ENCODE measurements at regions not wholly inside any gene's neighbourhood (a gene's known extent, or its start where the extent isn't known, plus 50 kb on each side); places are given as distances from the start of the nearest gene placed in this dataset.

- H3K4me3 ChIP-seq: no peak overlapping the region
- no peaks in the 10 kb centered on the region for H3K9me3 ChIP-seq
- H3K27me3 ChIP-seq (replicated peaks; ENCODE audit: insufficient read depth): peaks cover 10% of the 10 kb centered on the region
- no peaks in the 10 kb centered on the region for H3K36me3 ChIP-seq
- no peaks in the 10 kb centered on the region for H3K4me1 ChIP-seq (replicated peaks)
- intact Hi-C loops (cut with DNase I): no loop called here
- H3K27ac ChIP-seq: no peak overlapping the region
- TF ChIP-seq POLR2AphosphoS5 (IDR thresholded peaks at IDR 0.05): no peak
- TF ChIP-seq, protein P1, sequence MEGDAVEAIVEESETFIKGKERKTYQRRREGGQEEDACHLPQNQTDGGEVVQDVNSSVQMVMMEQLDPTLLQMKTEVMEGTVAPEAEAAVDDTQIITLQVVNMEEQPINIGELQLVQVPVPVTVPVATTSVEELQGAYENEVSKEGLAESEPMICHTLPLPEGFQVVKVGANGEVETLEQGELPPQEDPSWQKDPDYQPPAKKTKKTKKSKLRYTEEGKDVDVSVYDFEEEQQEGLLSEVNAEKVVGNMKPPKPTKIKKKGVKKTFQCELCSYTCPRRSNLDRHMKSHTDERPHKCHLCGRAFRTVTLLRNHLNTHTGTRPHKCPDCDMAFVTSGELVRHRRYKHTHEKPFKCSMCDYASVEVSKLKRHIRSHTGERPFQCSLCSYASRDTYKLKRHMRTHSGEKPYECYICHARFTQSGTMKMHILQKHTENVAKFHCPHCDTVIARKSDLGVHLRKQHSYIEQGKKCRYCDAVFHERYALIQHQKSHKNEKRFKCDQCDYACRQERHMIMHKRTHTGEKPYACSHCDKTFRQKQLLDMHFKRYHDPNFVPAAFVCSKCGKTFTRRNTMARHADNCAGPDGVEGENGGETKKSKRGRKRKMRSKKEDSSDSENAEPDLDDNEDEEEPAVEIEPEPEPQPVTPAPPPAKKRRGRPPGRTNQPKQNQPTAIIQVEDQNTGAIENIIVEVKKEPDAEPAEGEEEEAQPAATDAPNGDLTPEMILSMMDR (IDR thresholded peaks at IDR 0.05): no peak
- TF ChIP-seq POLR2A (IDR thresholded peaks at IDR 0.05): no peak
- 93% methylated on average over 9 of the region's 9 CpGs for WGBS
- DNase-seq (ENCODE audit: low spot score): no peak
Measured at GRCh38 chr2:204223544-204223943, 287.0 kb downstream of the ICOS start.

DNA sequence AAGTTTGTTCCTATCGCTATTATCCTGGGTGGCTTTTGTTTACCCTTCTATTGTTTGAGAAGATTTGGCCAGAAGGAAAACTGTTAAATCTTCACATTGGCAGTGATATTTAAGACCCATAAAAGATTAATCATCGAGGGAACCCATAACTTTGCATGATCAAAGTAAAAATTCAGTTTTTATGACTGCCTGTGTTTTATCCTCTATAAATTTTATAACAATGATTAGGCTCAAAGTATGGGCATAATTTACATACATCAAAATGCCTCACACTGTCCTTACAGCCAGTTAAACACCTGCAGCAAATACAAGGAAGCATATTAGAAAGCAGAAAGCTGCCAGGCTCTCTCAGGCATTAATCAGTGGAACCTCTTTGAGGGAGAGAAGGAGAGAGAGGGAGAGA is 289.1 kb downstream of the ICOS start:
- intact Hi-C loops (cut with DNase I): no loop called here

DNA sequence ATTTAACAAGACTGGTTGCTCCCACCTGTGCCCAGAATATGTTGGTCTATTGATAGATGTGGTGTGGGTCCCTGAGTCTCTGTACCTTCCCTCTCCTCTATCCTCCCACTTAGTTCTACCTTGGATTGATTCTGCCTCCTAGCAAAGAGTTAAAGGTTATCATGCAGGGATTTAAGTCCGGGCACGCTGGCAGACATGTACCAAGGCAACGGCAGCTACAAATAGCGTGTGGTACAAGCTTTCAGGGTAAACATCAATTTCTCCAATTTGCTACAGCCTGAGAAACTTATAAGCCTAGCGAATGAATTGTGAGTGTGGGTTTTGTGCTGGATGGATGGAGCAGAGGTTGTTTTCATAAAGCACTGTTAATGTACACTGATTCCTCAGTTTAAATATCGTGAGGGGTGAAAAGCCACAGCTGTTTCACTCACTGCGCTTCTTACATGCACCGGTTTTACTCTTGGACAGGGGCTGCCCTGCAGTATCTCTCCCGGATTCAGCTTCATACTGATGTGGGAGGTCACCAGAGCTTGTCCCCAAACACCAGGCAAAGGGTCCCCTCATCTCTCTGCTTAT is 289.8 kb downstream of the ICOS start:
- H3K27me3 ChIP-seq (replicated peaks; ENCODE audit: insufficient read depth): peaks cover 11% of the 10 kb centered on the region
- H3K36me3 ChIP-seq: no peaks in the 10 kb centered on the region
- no peaks in the 10 kb centered on the region for H3K4me1 ChIP-seq (replicated peaks)
- DNase-seq (ENCODE audit: low spot score): no peak
- intact Hi-C loops (cut with DNase I): no loop called here
- H3K4me3 ChIP-seq: no peak overlapping the region
- TF ChIP-seq POLR2A (IDR thresholded peaks at IDR 0.05) (no peak), POLR2AphosphoS5 (IDR thresholded peaks at IDR 0.05) (no peak)
- TF ChIP-seq, protein P1 (IDR thresholded peaks at IDR 0.05): no peak
- H3K27ac ChIP-seq: no peak overlapping the region
- no peaks in the 10 kb centered on the region for H3K9me3 ChIP-seq
- 25% methylated on average over 9 of the region's 9 CpGs for WGBS

More for the DNA sequence above, 289.1 kb downstream of the ICOS start:
- no peaks in the 10 kb centered on the region for H3K36me3 ChIP-seq
- H3K4me1 ChIP-seq (replicated peaks): no peaks in the 10 kb centered on the region
- TF ChIP-seq POLR2A (IDR thresholded peaks at IDR 0.05): no peak
- no peak for TF ChIP-seq POLR2AphosphoS5 (IDR thresholded peaks at IDR 0.05)
- TF ChIP-seq, protein P1 (IDR thresholded peaks at IDR 0.05): no peak
- no peak overlapping the region for H3K27ac ChIP-seq
- H3K27me3 ChIP-seq (replicated peaks; ENCODE audit: insufficient read depth): peaks cover 10% of the 10 kb centered on the region
- H3K4me3 ChIP-seq: no peak overlapping the region
- 10% methylated on average over 2 of the region's 2 CpGs for WGBS
- H3K9me3 ChIP-seq: no peaks in the 10 kb centered on the region
- DNase-seq (ENCODE audit: low spot score): no peak

DNA sequence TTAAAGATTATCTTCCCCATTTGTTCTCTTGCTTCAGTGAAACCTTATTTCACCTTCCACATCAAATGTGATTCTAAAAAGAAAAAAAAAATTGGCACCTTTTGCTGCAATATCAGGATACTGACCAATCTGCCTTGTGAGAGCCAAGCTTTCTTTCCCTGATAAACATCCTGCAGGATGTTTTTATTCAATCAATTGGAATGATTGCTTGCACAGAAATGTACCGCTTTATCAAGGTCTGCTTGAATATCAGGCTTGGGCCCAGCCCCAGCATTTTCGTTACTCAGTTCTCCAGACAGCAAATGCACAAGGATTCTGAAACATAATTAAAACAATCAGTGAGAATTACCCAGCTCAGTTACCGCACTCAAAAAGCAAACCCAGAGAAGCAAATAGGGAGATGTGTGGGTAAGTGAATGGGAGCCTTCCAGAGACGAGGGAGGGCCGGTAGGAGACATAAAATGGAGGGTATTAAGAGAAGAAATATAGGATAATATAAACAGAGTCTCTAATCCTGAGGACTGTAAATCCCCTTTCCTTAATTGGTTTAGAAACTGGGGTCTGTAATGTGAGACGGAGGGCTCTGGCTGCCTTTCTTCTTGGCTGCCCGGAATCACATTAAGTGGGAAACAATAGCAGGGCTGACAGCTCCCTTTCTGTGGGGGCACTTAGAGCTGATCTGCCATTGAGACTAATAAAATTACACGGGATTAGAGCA is 291.8 kb downstream of the ICOS start:
- Histone ChIP-seq H3K27me3 (replicated peaks; ENCODE audit: insufficient read depth) (peaks cover 9% of the 10 kb centered on the region), H3K9me3 (no peaks in the 10 kb centered on the region), H3K4me3 (no peak overlapping the region), H3K36me3 (no peaks in the 10 kb centered on the region), H3K27ac (no peak overlapping the region), H3K4me1 (replicated peaks) (no peaks in the 10 kb centered on the region)
- TF ChIP-seq, protein P1 (IDR thresholded peaks at IDR 0.05): no peak
- TF ChIP-seq POLR2A (IDR thresholded peaks at IDR 0.05) (no peak), POLR2AphosphoS5 (IDR thresholded peaks at IDR 0.05) (no peak)
- 62% methylated on average over 8 of the region's 8 CpGs for WGBS
- no peak for DNase-seq (ENCODE audit: low spot score)
- intact Hi-C loops (cut with DNase I): no loop called here

DNA sequence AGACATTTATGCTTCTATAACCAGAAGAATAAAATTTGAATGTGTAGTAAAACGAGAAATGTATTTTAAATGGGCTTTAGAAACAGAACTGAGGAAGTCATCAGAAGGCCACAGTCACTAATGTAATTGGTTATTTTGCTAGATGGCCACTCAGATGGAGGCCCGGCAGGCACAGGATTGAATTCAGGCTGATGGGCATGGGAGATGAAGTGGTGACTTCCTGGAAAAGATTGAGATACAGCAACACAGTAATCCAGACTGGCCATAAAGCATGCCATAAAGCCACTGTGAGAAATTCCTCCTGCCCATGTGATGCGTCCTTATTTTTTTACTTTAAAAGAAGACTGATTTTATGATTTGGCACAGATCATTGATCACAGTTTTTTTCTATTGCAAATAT is 297.7 kb downstream of the ICOS start:
- TF ChIP-seq POLR2AphosphoS5 (IDR thresholded peaks at IDR 0.05): no peak
- TF ChIP-seq, protein P1 (IDR thresholded peaks at IDR 0.05): no peak
- no peak for TF ChIP-seq POLR2A (IDR thresholded peaks at IDR 0.05)
- intact Hi-C loops (cut with DNase I): no loop called here
- DNase-seq (ENCODE audit: low spot score): no peak
- Histone ChIP-seq H3K4me3 (no peak overlapping the region), H3K4me1 (replicated peaks) (no peaks in the 10 kb centered on the region), H3K9me3 (no peaks in the 10 kb centered on the region), H3K27ac (no peak overlapping the region), H3K36me3 (no peaks in the 10 kb centered on the region), H3K27me3 (replicated peaks; ENCODE audit: insufficient read depth) (peaks cover 3% of the 10 kb centered on the region)
- WGBS: 82% methylated on average over 3 of the region's 3 CpGs

All from prostate gland (tissue), 2 donors.